ENCODE measurements at regions not wholly inside any gene's neighbourhood (a gene's known extent, or its start where the extent isn't known, plus 50 kb on each side); places are given as distances from the start of the nearest gene placed in this dataset.
A peak's percentile ranks its signal among the peaks of the same experiment; 100 is the strongest.
"Not testable (repeated sequence)": the region's sequence is repeated elsewhere in the genome, so short reads cannot be mapped to it uniquely, and the experiment has no call there.

- intact Hi-C loops (cut with micrococcal nuclease; ENCODE audit: unreplicated experiment): no loop called here
- H3K4me3 Mint-ChIP-seq (ENCODE audit: low read depth, unreplicated experiment): no peak overlapping the region
Measured at GRCh38 chr18:65206551-65207260, 544.1 kb upstream of the CDH7 start.

GRCh38 chr18:65202091-65202490, 548.7 kb upstream of the CDH7 start:
- Mint-ChIP-seq H3K4me3 (ENCODE audit: low read depth, unreplicated experiment) (no peak overlapping the region), H3K27me3 (ENCODE audit: unreplicated experiment) (no peaks in the 10 kb centered on the region), H3K9me3 (ENCODE audit: low read depth, unreplicated experiment) (peaks cover 3% of the 10 kb centered on the region), H3K27ac (ENCODE audit: unreplicated experiment) (no peak overlapping the region), H3K4me1 (ENCODE audit: low read depth, unreplicated experiment) (peaks cover 12% of the 10 kb centered on the region), H3K36me3 (ENCODE audit: insufficient read depth, unreplicated experiment) (no peaks in the 10 kb centered on the region)
- intact Hi-C loops (cut with micrococcal nuclease; ENCODE audit: unreplicated experiment): no loop called here
- no peak for DNase-seq
- no peak for TF ChIP-seq CTCF (IDR thresholded peaks at IDR 0.05; ENCODE audit: unreplicated experiment)
- CTCF ChIA-PET: no interaction called here
- no TSS peak for BruUV-seq (replicated peaks)

More at GRCh38 chr18:65206551-65207260, 544.1 kb upstream of the CDH7 start:
- BruUV-seq (replicated peaks): no TSS peak
- peak; percentile 38 for DNase-seq
- CTCF ChIA-PET: no interaction called here
- peaks cover 7% of the 10 kb centered on the region for H3K4me1 Mint-ChIP-seq (ENCODE audit: low read depth, unreplicated experiment)
- H3K36me3 Mint-ChIP-seq (ENCODE audit: insufficient read depth, unreplicated experiment): no peaks in the 10 kb centered on the region
- no peaks in the 10 kb centered on the region for H3K27me3 Mint-ChIP-seq (ENCODE audit: unreplicated experiment)
- no peak overlapping the region for H3K27ac Mint-ChIP-seq (ENCODE audit: unreplicated experiment)
- TF ChIP-seq CTCF (IDR thresholded peaks at IDR 0.05; ENCODE audit: unreplicated experiment): peak; percentile 48
- peaks cover 3% of the 10 kb centered on the region for H3K9me3 Mint-ChIP-seq (ENCODE audit: low read depth, unreplicated experiment)

- Mint-ChIP-seq H3K27ac (ENCODE audit: unreplicated experiment) (no peak overlapping the region), H3K4me3 (ENCODE audit: low read depth, unreplicated experiment) (no peak overlapping the region), H3K9me3 (ENCODE audit: low read depth, unreplicated experiment) (no peaks in the 10 kb centered on the region), H3K36me3 (ENCODE audit: insufficient read depth, unreplicated experiment) (no peaks in the 10 kb centered on the region), H3K4me1 (ENCODE audit: low read depth, unreplicated experiment) (no peaks in the 10 kb centered on the region), H3K27me3 (ENCODE audit: unreplicated experiment) (no peaks in the 10 kb centered on the region)
- intact Hi-C loops (cut with micrococcal nuclease; ENCODE audit: unreplicated experiment): no loop called here
- BruUV-seq (replicated peaks): no TSS peak
- no peak for DNase-seq
- TF ChIP-seq CTCF (IDR thresholded peaks at IDR 0.05; ENCODE audit: unreplicated experiment): no peak
- CTCF ChIA-PET: no interaction called here
Measured at GRCh38 chr18:65175681-65176080, 575.1 kb upstream of the CDH7 start.

- H3K9me3 Mint-ChIP-seq (ENCODE audit: low read depth, unreplicated experiment); intact Hi-C loops (cut with micrococcal nuclease; ENCODE audit: unreplicated experiment); H3K4me1 Mint-ChIP-seq (ENCODE audit: low read depth, unreplicated experiment); H3K27me3 Mint-ChIP-seq (ENCODE audit: unreplicated experiment); BruUV-seq (replicated peaks); H3K4me3 Mint-ChIP-seq (ENCODE audit: low read depth, unreplicated experiment); DNase-seq; H3K27ac Mint-ChIP-seq (ENCODE audit: unreplicated experiment); H3K36me3 Mint-ChIP-seq (ENCODE audit: insufficient read depth, unreplicated experiment); CTCF ChIA-PET: not testable (repeated sequence)
Measured at GRCh38 chr18:65162086-65162485, 588.7 kb upstream of the CDH7 start.

- no TSS peak for BruUV-seq (replicated peaks)
- no peak for DNase-seq
- CTCF ChIA-PET: interaction anchor here (0.7 kb wide), 1 partner anchor 165 kb away, joined by 7 read pairs; no protein-coding TSS in a partner anchor
- Mint-ChIP-seq H3K9me3 (ENCODE audit: low read depth, unreplicated experiment) (no peaks in the 10 kb centered on the region), H3K36me3 (ENCODE audit: insufficient read depth, unreplicated experiment) (no peaks in the 10 kb centered on the region), H3K4me3 (ENCODE audit: low read depth, unreplicated experiment) (no peak overlapping the region), H3K27me3 (ENCODE audit: unreplicated experiment) (no peaks in the 10 kb centered on the region), H3K4me1 (ENCODE audit: low read depth, unreplicated experiment) (no peaks in the 10 kb centered on the region), H3K27ac (ENCODE audit: unreplicated experiment) (no peak overlapping the region)
- TF ChIP-seq CTCF (IDR thresholded peaks at IDR 0.05; ENCODE audit: unreplicated experiment): no peak
- intact Hi-C loops (cut with micrococcal nuclease; ENCODE audit: unreplicated experiment): no loop called here
Measured at GRCh38 chr18:65146482-65147021, 604.3 kb upstream of the CDH7 start.
